ENCODE measurements at regions not wholly inside any gene's neighbourhood (a gene's known extent, or its start where the extent isn't known, plus 50 kb on each side); places are given as distances from the start of the nearest gene placed in this dataset.

DNA sequence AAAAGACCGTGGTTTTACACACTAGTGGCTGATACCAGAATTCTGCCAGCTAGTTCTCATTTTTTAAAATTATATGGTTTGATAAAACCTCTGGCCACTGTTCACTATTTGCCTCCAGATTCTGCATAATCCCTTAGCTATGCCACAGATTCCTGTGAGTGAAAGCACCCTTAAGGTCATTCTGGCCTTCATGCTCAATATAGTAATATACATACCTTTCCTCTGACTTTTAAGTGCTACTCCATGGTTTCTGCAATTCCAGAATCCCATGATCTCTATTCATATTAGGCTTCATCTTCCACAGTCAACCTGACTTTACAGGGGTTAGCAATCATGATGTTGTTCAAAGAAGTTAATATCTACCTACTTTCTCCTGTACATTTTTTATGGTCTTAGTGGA, 274.1 kb upstream of the EDNRB start:
- TF ChIP-seq EZH2 (IDR thresholded peaks at IDR 0.05; ENCODE audit: insufficient read depth, poor library complexity, severe bottlenecking) (no peak), EZH2phosphoT487 (IDR thresholded peaks at IDR 0.05; ENCODE audit: insufficient read depth, low read depth) (no peak)

All from GM23248 (cell line).